AG20443 (cell line): ENCODE measurements at regions not wholly inside any gene's neighbourhood (a gene's known extent, or its start where the extent isn't known, plus 50 kb on each side); places are given as distances from the start of the nearest gene placed in this dataset.

ENCODE experiments used
- DNase-seq: peaks from one replicate; pipeline ENCODE4 v3.0.0; 2012; ENCODE audit warnings: low spot score, mixed read lengths

GRCh38 chr3:5304789-5305683, 117.5 kb downstream of the EDEM1 start:
- peak; percentile 65 for DNase-seq

- no peak for DNase-seq
These were observed 118.1 kb downstream of the EDEM1 start for GRCh38 chr3:5305684-5305989.

- no peak for DNase-seq
These were observed 121.7 kb downstream of the EDEM1 start for GRCh38 chr3:5309171-5309570.

GRCh38 chr3:5309602-5310001, 122.1 kb downstream of the EDEM1 start:
- DNase-seq = no peak

GRCh38 chr3:5310509-5310908, 123.0 kb downstream of the EDEM1 start:
- no peak for DNase-seq

GRCh38 chr3:5312290-5312689, 124.8 kb downstream of the EDEM1 start:
- DNase-seq = no peak

- no peak for DNase-seq
These were observed 127.4 kb downstream of the EDEM1 start for GRCh38 chr3:5314897-5315296.

- peak; percentile 13 for DNase-seq
These were observed 130.1 kb downstream of the EDEM1 start for GRCh38 chr3:5317557-5317956.

- DNase-seq = no peak
These were observed 131.9 kb downstream of the EDEM1 start for GRCh38 chr3:5319454-5319853.

- DNase-seq = no peak
These were observed 134.3 kb downstream of the EDEM1 start for GRCh38 chr3:5321666-5322340.

GRCh38 chr3:5324780-5325179, 137.3 kb downstream of the EDEM1 start:
- no peak for DNase-seq

GRCh38 chr3:5330152-5330810, 142.8 kb downstream of the EDEM1 start:
- no peak for DNase-seq

- no peak for DNase-seq
These were observed 144.2 kb downstream of the EDEM1 start for GRCh38 chr3:5331567-5332269.

GRCh38 chr3:5332270-5332956, 144.9 kb downstream of the EDEM1 start:
- DNase-seq = no peak

- no peak for DNase-seq
These were observed 152.5 kb downstream of the EDEM1 start for GRCh38 chr3:5339967-5340535.

- DNase-seq = no peak
These were observed 154.1 kb downstream of the EDEM1 start for GRCh38 chr3:5341610-5342009.

GRCh38 chr3:5343459-5343858, 156.0 kb downstream of the EDEM1 start:
- DNase-seq = no peak

- DNase-seq = no peak
These were observed 157.2 kb downstream of the EDEM1 start for GRCh38 chr3:5344707-5345106.

GRCh38 chr3:5347486-5347885, 160.0 kb downstream of the EDEM1 start:
- DNase-seq = no peak

- DNase-seq = no peak
These were observed 160.9 kb downstream of the EDEM1 start for GRCh38 chr3:5348229-5348902.

GRCh38 chr3:5349343-5349742, 161.8 kb downstream of the EDEM1 start:
- no peak for DNase-seq
